ENCODE measurements at regions not wholly inside any gene's neighbourhood (a gene's known extent, or its start where the extent isn't known, plus 50 kb on each side); places are given as distances from the start of the nearest gene placed in this dataset.

GRCh38 chr5:74231697-74232096 is 408.8 kb downstream of the ENC1 start:
- no peak for DNase-seq (ENCODE audit: low spot score)

DNA sequence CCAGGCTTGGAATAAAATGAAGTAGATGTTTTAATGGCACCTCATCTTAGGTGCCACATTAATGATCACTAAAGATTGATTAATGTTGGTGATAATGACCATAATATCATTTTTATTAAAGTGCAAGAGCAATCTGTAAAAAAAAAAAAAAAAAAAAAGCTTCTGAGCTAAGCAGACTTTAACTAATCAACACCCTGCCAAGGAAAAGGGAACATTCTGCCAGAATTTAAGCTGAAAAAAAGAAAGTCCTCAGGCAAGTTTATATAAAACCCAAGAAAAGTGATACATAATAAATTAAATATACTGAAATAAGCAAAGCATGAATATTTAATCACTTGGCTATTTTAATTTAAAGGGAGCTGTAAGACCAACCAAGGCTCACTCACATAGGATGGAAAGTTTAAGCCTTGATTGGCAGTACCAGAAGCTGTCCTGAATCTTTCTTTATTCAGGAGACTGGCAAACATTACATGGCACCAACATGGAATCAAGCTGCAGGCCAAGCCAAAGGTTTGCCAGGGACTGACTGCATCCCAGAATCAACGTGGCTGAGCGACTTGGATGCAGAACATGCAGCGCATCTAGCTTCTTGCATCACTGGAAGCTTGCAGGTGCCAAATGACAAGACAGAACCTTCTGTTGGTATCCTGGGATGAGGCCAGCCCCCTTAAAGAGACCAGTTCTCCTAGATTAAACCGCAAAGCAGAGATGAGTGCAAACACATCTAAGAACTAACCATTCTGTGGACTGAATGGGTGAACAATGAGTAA is 413.6 kb downstream of the ENC1 start:
- DNase-seq (ENCODE audit: low spot score), result no peak

DNA sequence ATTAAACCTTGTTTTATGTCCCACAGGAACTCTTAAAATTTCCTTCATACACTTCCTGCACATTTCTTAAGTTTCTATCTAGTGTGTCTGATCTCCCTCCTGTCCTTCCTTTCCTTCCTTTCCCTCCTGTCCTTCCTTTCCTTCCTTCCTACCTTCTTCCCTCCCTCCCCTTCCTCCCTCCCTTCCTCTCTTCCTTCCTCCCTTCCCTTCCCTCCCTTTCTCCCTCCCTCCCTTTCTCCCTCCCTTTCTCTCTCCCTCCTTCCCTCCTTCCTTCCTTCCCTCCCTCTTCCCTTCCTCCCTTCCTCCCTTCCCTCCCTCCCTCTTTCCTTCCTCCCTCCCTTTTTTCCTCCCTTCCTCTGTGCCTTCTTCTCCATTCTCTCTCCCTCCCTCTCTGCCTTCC is 414.9 kb downstream of the ENC1 start:
- no peak for DNase-seq (ENCODE audit: low spot score)

GRCh38 chr5:74224331-74224730 is 416.2 kb downstream of the ENC1 start:
- DNase-seq (ENCODE audit: low spot score), result no peak

GRCh38 chr5:74222806-74223205 is 417.7 kb downstream of the ENC1 start:
- DNase-seq (ENCODE audit: low spot score), result no peak

DNA sequence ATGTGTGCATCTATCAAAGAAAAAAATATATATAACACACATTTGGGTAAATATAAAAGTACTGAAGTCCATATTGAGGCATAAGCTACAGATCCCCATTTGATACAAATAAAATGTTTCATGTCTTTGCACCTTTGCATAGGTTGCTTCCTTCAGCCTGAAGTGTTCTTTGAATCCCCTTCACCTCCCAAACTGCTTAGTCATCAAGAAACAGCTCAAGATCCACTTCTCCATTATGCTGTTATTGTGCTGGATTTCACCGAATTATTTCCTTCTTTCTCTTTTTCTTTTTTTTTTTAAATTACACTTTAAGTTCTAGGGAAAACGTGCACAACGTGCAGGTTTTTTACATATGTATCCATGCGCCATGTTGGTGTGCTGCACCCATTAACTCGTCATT is 419.1 kb downstream of the ENC1 start:
- no peak for DNase-seq (ENCODE audit: low spot score)

DNA sequence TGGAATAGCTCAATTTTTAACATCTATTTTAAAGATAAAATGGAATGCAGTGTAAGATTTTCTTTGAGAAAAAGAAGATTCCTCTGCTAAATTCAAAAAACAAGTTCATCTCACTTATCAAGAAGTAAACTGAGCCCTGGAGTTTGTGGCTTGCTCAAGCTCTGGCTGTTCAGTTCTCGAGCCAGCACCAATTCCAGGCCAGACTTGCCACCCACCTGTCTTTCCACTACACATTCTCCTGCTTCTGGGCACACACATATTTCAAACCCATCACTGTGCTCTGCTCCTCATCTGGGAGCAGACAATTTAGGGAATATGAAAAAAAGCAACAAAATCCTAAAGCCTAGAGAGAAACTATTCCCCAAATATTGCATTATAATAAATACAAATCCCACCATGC is 424.5 kb downstream of the ENC1 start:
- no peak for DNase-seq (ENCODE audit: low spot score)

DNA sequence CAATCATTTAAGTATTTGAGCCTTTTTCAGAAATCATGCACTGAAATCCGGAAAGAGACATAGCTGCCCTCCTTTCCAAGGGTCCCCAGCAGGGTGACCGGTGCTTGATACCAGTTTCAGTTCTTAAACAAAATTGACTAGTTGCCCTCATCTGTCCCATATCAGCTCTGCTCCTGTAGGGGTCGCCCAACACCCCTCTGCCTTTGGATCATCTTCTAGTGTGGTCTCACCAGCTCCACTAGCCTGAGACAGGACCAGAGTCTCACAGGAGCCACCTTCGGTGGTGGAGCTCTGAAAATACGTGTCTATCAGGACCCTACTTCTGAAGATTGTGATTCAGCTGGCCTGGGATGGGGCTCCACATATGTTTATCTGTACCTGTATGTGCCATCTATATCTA is 428.2 kb downstream of the ENC1 start:
- peak; percentile 33 for DNase-seq (ENCODE audit: low spot score)

- DNase-seq (ENCODE audit: low spot score), result no peak
Measured at GRCh38 chr5:74209571-74209970, 431.0 kb downstream of the ENC1 start.

DNA sequence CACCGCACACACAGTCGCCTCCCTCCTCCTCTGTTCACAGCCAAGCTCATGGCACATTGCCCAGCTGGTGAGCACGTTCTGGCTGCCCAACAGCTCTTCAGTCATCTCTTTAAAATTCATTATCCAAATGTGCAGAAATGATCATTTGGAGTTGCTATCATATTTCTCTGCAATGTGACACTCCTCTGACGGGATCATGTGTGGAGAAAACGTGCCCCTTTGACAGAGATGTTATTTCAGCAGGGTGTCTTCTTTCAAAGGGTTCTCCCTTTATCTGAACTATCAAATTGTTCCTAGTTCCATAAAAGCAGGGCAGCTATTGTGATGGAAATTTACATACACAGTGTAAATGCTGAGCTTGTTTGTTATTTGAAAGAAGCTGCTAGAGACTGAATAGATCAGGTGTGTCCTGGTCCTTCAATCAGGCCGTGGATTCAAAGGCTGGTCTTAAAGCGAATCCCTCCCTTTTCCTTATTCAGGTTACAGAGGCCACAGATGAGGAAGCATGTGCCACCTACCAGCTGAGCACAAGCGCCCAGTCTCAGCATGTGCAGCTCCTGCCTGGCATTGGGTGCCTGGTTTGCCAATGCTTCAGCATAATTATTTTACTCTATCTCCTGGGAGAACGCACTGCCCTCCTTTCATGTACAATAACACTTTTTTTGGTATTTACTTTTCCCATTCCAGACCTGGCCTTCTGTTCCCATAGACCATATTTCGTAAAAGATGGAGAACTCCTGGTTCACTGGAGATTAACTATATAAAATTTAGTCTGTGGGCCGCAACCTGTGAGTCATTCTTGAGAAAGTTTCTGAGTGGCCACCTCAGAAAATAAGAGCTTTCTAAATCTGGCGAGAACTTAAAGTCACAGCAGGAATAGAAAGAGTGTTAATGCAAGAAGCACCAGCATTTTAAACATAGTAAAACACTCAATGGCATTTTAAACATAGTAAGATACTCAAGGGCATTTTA is 433.7 kb downstream of the ENC1 start:
- peak; percentile 77 for DNase-seq (ENCODE audit: low spot score)

DNA sequence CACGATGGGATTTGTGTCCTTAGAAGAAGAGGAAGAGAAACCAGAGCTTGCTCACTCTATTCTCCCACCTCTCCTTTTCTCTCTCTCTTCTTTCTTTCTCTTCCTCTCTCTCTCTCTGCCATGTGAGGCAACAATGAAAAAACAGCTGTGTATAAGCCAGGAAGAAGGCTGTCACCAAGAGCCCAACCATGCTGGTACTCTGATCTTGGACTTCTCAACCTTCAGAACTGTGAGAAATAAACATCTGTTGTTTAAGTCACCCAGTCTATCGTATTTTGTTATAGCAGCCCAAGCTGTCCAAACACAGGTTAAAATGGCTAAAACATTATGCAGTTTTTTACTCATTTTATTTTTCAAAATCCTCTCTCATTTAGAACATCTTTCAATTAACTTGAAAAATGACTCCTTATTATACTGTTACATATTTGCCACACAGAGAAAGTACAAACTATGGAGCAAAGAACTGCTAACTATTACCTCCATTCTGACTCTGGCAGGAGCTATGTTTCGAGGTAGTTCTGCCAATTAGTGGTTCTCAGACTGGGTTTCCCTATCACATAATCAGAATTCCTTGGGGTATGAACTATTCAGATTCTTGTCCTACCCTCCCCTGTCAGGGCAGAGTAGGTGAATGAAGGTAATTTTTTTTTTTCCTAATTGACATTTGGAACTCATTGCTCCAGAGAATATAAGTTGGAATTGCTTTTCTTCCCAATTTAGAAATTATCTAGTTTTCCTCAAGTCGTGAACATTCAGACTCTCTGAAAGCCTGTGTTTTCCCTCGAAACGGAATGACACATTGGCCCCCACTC is 434.6 kb downstream of the ENC1 start:
- no peak for DNase-seq (ENCODE audit: low spot score)

DNA sequence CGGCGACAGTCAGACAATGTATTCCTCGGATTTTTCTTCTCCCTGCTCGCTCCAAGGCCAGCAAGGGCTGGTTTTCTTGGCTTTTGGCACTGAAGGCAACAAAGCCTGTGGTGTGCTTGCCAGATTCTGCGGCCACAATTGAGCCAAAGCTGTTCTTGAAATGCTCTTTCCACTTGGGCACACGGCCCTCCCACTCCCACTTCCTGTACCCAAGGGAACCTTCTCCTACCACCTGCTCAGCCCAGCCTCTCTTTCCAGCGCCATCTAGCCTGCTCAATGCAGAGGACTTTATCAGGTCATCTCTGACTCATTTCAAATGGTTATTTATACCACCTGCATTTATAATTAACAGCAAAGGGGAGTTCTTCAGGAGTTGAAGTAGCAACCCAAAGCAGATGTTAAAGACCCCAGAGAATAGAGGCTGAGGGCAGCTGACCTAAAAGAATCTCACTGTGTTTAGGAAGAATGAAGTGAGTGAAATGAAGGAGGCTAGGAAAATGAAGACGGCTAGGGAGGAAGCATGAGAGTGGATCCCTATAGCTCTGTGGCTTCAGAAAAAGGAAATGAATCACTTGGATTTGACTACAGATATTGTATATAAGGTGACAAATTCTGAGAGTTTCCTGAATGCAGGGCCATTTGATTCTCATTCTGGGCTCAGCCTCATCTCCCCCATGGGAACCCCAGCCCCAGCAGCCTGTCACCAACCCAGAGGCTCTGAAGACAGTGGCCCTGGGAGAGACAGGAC is 439.0 kb downstream of the ENC1 start:
- DNase-seq (ENCODE audit: low spot score), result peak; percentile 96

- peak; percentile 38 for DNase-seq (ENCODE audit: low spot score)
Measured at GRCh38 chr5:74200560-74200959, 440.0 kb downstream of the ENC1 start.

GRCh38 chr5:74199436-74200210 is 440.9 kb downstream of the ENC1 start:
- peak; percentile 21 for DNase-seq (ENCODE audit: low spot score)

- DNase-seq (ENCODE audit: low spot score), result peak; percentile 16
Measured at GRCh38 chr5:74199005-74199404, 441.5 kb downstream of the ENC1 start.

DNA sequence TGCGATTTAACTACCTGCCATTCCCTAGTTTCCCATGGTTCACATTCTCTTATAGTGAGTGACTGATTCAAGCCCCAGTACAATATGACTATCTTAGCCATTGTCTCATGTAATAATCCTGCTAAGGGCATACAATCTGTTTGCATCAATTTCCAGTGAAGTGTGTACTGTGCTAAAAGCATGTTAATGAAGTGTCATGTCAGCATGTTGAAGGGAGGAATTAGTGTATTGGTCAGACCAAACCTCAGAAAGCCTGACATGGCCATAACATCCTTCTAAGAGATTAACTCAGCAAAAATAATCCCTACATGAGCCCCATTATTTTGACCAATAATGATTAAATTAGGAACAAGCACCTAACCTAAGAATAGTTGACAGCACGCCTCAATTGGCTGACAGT is 442.4 kb downstream of the ENC1 start:
- no peak for DNase-seq (ENCODE audit: low spot score)

DNA sequence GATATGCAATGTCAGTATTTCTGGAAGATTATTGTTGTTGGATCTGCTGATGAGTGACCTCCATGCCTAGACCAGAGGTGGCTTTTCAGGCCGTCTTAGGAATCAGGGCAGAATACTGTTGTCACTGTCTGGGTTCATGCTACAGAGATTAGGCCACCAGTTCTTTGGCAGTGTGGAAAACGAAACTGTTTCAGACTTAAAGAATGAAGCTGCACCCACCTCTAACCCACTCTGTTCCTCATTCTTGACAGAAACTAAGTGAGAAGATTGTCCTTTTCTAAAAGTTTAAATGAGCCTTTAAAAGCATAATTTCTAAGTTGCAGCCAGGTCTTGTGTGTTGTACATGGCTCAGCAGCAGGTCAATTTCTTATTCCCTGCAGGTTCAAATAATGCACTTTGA is 444.3 kb downstream of the ENC1 start:
- no peak for DNase-seq (ENCODE audit: low spot score)

DNA sequence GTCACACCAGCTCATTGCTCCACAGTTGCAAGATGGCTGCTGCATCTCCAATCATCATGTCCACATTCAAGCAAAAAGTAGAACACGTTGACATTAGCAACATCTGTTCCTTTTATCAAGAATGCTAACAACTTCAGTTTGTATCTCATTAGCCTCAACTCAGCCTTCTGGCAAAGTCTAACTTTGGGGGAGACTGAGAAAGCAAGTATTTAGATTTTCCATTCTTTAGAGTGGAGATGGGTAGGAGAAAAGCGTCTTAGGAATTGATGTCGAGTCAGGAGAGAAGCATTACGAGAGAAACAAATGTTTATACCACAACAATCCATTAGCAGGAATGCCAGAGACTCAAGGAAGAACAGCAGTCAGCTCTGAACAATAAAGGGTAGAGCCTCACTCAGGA is 446.3 kb downstream of the ENC1 start:
- no peak for DNase-seq (ENCODE audit: low spot score)

- DNase-seq (ENCODE audit: low spot score), result no peak
Measured at GRCh38 chr5:74192606-74193299, 447.8 kb downstream of the ENC1 start.
